Mucosa of descending colon (tissue), 3 donors: ENCODE measurements at regions not wholly inside any gene's neighbourhood (a gene's known extent, or its start where the extent isn't known, plus 50 kb on each side); places are given as distances from the start of the nearest gene placed in this dataset.

Source experiments
- ATAC-seq: fragments of 200-7000 bp; cut with Tn5 transposase; one replicate; pipeline ENCODE4 v1.9.1; 2020; ENCODE audit warnings: mild to moderate bottlenecking, moderate library complexity
- DNase-seq, 3 donors: peaks; one replicate each; pipeline ENCODE4 v3.0.0-alpha.2; 2020
- H3K36me3 ChIP-seq: fragments of 200-600 bp; one replicate; pipeline ENCODE4 v1.8.0; 2021; ENCODE audit warnings: low read depth, mild to moderate bottlenecking
- H3K4me1 ChIP-seq: fragments of 200-600 bp; one replicate; pipeline ENCODE4 v1.8.0; 2021; ENCODE audit warnings: low read depth, mild to moderate bottlenecking
- H3K4me3 ChIP-seq: fragments of 200-600 bp; one replicate; pipeline ENCODE4 v1.8.0; 2021; ENCODE audit warnings: mild to moderate bottlenecking
- H3K9me3 ChIP-seq: fragments of 200-600 bp; one replicate; pipeline ENCODE4 v1.8.0; 2021; ENCODE audit warnings: mild to moderate bottlenecking
- intact Hi-C, 2 donors: fragments of 100-400 bp; cut with DNase I in 1 of 2; cut with micrococcal nuclease in 1 of 2; formaldehyde crosslinking; loops; one replicate each; pipeline versions ENCODE4 v1.11.0 to v1.11.1; 2022; cut with DNase I, micrococcal nuclease
- TF ChIP-seq, protein P1 (sequence below): fragments of 200-600 bp; IDR thresholded peaks from one replicate; pipeline ENCODE4 v1.8.0; 2022; ENCODE audit warnings: antibody characterized with exemption, mild to moderate bottlenecking
- donor health status: DM: no; HTN: no; CAD: no; lungs with moderate emphysema.
- donor health status: DM: no; HTN: no; CAD: no.
- donor health status: DM: no; HTN: yes; CAD: no.

DNA sequence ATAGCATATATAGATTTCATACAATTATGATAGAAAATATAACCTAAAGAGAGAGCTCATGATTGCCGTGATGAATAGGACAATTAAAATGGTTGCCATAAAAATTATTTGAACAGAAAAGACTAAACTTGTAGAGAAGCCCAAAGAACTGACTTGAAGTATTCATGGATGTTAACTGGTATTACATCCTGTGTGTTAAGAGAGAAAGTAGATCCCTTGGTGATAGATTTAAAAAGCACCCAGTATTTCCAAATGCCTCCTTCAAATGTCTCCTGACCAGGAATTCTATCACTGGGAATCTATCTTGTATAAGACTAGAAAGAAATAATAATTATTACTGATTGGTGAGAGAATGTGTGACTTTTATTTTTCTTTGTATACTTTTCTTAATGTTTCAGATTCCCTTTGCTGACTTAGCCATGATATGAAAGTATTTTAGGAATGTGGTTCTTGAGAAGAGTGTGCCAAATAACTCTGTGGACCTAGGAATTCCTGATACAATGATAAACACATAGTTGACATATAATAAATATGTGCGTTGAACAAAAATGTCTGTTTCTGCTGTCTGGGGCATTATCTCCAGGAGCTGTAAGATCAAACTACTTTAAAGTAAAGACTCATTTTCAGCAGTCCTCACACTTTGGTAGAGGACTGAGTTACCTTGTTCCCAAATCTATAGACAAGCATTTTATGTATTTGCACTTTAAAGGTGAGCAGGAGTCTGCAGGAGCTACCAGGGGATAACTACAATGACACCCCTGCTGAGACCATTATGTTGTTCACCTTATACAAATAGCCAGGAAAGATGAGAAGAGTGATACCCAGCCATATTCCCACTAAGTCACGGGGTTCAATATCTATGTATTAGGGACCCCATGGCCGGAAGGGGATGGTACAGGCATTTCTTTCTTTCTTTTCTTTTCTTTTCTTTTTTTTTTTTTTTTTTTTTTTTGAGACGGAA, 211.1 kb upstream of the TLE4 start:
- Histone ChIP-seq H3K4me3 (no peak overlapping the region), H3K4me1 (no peaks in the 10 kb centered on the region), H3K36me3 (no peaks in the 10 kb centered on the region), H3K9me3 (no peaks in the 10 kb centered on the region)
- TF ChIP-seq, protein P1, sequence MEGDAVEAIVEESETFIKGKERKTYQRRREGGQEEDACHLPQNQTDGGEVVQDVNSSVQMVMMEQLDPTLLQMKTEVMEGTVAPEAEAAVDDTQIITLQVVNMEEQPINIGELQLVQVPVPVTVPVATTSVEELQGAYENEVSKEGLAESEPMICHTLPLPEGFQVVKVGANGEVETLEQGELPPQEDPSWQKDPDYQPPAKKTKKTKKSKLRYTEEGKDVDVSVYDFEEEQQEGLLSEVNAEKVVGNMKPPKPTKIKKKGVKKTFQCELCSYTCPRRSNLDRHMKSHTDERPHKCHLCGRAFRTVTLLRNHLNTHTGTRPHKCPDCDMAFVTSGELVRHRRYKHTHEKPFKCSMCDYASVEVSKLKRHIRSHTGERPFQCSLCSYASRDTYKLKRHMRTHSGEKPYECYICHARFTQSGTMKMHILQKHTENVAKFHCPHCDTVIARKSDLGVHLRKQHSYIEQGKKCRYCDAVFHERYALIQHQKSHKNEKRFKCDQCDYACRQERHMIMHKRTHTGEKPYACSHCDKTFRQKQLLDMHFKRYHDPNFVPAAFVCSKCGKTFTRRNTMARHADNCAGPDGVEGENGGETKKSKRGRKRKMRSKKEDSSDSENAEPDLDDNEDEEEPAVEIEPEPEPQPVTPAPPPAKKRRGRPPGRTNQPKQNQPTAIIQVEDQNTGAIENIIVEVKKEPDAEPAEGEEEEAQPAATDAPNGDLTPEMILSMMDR = no peak
- intact Hi-C loops = no loop called here
- DNase-seq (no peak), ATAC-seq (no peak)

DNA sequence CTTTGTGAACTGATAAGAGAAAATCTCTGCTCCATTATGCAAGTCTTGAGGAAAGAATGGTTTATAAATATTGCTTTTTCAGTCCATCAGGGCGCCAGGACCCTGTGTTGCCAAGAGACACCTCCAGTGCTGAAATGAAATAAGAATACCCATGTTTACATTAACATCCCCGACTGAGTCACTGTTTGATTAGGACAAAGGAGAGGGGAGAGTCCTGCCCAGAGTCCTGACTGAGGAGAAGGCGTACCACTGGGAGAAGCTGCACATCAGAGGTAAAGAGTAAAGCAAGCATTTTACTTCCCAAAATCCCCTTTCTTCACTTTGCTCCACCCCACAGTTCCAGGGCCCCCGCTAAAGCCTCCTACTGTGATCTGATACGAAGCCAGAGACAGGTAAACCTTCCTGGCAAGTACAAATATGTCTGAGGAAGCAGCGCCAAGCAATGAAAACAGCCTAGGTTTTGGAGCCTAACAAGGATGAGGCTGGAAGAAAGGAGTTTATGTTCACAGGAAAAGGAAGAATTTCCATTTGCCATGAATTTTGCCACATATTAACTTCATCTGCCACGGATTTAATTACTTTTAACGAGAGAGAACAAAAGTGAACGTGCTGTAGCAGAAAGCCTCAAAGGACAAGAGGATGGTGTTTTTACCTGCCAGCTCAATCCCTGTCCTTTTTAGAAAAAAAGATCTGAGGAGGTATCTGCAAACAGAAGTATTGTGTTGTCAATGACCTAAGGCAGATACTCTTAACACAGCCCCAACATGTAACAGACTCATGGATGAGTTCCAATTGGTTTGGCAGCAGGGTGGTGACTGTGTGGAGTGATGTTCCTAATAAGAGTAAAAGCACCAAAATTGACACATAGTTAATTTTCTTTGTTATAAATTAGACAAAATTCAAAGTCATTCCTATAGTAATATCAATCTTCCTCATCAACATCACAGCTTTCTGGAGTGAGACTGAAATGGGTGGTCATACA, 209.4 kb upstream of the TLE4 start:
- intact Hi-C loops = no loop called here
- Histone ChIP-seq H3K4me3 (no peak overlapping the region), H3K36me3 (no peaks in the 10 kb centered on the region), H3K4me1 (no peaks in the 10 kb centered on the region), H3K9me3 (no peaks in the 10 kb centered on the region)
- ATAC-seq (no peak), DNase-seq (no peak)
- TF ChIP-seq, protein P1 = no peak

DNA sequence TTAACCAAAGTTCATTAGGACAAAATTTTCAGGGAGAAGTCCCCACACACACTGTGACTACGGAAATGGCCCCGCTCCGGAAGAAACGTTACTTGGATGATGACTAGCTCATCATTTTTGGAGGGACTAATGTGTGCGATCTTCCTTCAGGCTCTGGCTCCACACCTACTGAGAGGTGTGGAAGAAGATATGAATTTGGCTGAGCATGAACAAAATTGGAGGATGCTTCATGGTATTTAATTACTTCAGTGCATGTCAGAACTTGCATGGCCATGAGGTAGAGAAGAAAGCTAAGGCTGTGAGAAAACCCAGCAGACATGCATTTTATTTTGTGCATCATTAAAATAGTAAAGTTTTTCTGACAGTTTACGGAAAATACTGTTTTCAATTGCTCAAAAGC, 202.1 kb upstream of the TLE4 start:
- Histone ChIP-seq H3K36me3 (no peaks in the 10 kb centered on the region), H3K4me3 (no peak overlapping the region), H3K9me3 (no peaks in the 10 kb centered on the region), H3K4me1 (no peaks in the 10 kb centered on the region)
- TF ChIP-seq, protein P1 = no peak
- intact Hi-C loops = no loop called here
- DNase-seq (no peak), ATAC-seq (no peak)

DNA sequence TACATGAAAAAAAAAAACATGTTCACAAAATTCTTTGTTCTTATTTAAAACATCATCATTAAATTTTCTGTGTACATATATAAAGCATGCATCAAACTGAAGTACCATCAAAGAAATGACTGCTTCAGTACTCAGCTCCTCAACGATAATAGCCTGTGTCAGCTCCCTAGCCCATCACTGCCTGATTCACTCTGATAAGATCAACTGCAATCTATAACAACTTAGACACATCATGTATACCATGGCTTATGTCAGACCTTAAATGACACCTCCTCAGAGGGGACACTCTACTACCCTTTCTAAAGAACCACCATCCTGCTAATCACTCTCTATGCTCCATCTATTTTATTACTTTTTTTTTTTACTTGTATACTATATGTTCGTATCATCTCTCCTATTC, 200.5 kb upstream of the TLE4 start:
- ATAC-seq = no peak
- TF ChIP-seq, protein P1 = no peak
- intact Hi-C loops = no loop called here

DNA sequence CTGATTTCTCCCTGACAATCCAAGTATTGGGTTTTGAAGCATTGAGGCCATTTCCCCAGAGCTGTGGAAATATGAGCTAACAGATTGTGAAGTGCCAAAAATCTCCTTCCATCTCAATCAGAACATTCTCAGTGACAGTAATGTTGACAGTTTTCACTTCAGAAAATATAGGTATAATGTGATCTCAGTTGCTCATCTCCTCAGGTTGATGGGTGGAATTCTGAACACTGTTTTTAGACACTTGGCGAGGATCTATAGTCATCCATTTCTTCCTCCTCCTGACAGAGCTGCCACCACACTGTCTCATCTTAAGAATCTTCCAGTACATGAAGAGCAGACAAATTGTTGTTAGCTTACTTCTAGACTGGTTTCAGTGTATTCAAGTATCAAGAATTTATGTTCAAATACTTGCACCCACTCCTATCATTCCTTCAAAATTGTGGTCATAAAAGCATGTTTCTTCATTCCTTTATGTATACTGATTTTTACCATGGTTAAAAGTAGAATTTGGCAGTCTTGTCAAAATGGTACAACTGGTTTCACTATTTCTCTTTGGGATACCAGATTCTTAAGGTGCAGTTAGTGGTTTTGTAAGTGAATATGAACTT, 199.7 kb upstream of the TLE4 start:
- H3K9me3 ChIP-seq = no peaks in the 10 kb centered on the region
- no peak overlapping the region for H3K4me3 ChIP-seq
- ATAC-seq (no peak), DNase-seq (no peak)
- TF ChIP-seq, protein P1 = no peak
- intact Hi-C loops = no loop called here
- H3K36me3 ChIP-seq = no peaks in the 10 kb centered on the region
- H3K4me1 ChIP-seq = no peaks in the 10 kb centered on the region

More for the DNA sequence above, 200.5 kb upstream of the TLE4 start:
- H3K9me3 ChIP-seq = no peaks in the 10 kb centered on the region
- no peaks in the 10 kb centered on the region for H3K36me3 ChIP-seq
- H3K4me1 ChIP-seq = no peaks in the 10 kb centered on the region
- no peak for DNase-seq
- H3K4me3 ChIP-seq = no peak overlapping the region
